ENCODE measurements at regions not wholly inside any gene's neighbourhood (a gene's known extent, or its start where the extent isn't known, plus 50 kb on each side); places are given as distances from the start of the nearest gene placed in this dataset.

GRCh38 chr17:27384726-27385125 lies 71.5 kb upstream of the KSR1 start:
- TF ChIP-seq CTCF (IDR thresholded peaks at IDR 0.05) (no peak), POLR2A (IDR thresholded peaks at IDR 0.05) (no peak), POLR2AphosphoS5 (IDR thresholded peaks at IDR 0.05) (no peak)
